Body of pancreas (tissue), 4 donors: ENCODE measurements at regions not wholly inside any gene's neighbourhood (a gene's known extent, or its start where the extent isn't known, plus 50 kb on each side); places are given as distances from the start of the nearest gene placed in this dataset.

Experiments used
- CTCF ChIP-seq, 7 experiments: fragments of 450-650 bp in 4 of 7; fragments of 200-600 bp in 3 of 7; sonication (generic) in 3 of 7; IDR thresholded peaks; one replicate each; pipeline ENCODE4 v1.5.1; 2016 to 2019; ENCODE audit warnings: antibody characterized with exemption in 7 of 7
- POLR2A ChIP-seq, 3 donors: fragments of 450-650 bp; IDR thresholded peaks; one replicate each; pipeline ENCODE4 v1.6.1; 2016; ENCODE audit warnings: antibody characterized with exemption in 3 of 3, mild to moderate bottlenecking in 2 of 3

DNA sequence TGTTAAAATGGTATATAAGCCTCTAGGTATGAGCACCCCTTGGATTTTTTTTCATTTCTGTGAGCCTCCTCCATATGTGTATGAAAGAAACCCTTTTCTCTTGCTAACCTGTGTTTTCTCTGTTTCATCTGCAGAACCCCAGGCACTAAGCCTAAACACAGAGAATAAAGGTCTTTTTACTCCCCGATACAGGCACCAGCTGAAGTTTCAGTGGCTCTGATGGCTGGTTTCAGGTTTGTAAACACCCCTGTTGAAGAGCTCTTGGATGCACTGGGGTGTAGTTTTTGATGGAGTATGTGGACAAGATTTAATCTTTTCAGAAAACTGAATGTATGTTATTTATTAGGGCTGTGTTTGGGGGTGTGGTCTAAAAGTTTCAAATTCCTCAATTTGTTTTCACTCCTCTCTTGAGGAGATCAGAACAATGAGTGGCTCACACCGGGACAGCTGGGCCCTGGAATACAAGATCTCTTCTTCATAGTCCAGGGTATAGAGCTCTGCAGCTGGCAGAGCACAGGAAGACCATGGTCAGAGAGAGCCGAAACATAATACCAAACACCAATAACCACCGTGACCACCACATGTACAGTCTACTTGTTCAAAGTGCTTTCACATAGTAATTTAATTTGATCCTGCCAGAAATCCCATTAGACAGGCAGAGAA lies 50.2 kb upstream of the VTCN1 start:
- TF ChIP-seq POLR2A (IDR thresholded peaks at IDR 0.05) (no peak), CTCF (IDR thresholded peaks at IDR 0.05) (no peak)
